PC-9 (cell line): ENCODE measurements at regions not wholly inside any gene's neighbourhood (a gene's known extent, or its start where the extent isn't known, plus 50 kb on each side); places are given as distances from the start of the nearest gene placed in this dataset.
A peak's percentile ranks its signal among the peaks of the same experiment; 100 is the strongest.

Experiments used
- BruUV-seq: library from RNA; stranded (reverse); fragments of 400-500 nt; replicated peaks from 2 replicates; lab custom pipeline; 2021; lab: Mats Ljungman, UMichigan
- CTCF ChIA-PET: fragments of 300-600 bp; sonication (Branson Sonifier 250); formaldehyde crosslinking; loops from one replicate; lab custom pipeline; 2022; ENCODE audit warnings: antibody characterized with exemption; lab: Charles Lee
- POLR2A ChIA-PET: fragments of 300-600 bp; sonication (Branson Sonifier 250); formaldehyde crosslinking; loops from one replicate; lab custom pipeline; 2022; ENCODE audit warnings: antibody characterized with exemption; ENCODE audit not compliant: unreplicated experiment; lab: Charles Lee
- DNase-seq, 2 experiments: peaks; one replicate each; pipeline versions ENCODE4 v3.0.0 to v3.0.0-alpha.2; 2015 to 2022; ENCODE audit warnings: mixed read lengths in 1 of 2
- H2AFZ ChIP-seq: fragments of 200-600 bp; sonication (generic); 2 replicates; pipeline ENCODE4 v1.8.1; 2017; ENCODE audit warnings: antibody characterized with exemption
- H3F3A ChIP-seq: fragments of 200-600 bp; sonication (generic); 2 replicates; pipeline ENCODE4 v1.8.1; 2017; ENCODE audit warnings: antibody characterized with exemption, mild to moderate bottlenecking, low read depth; ENCODE audit not compliant: insufficient read depth
- H3K27ac ChIP-seq: fragments of 200-600 bp; sonication (generic); 2 replicates; pipeline ENCODE4 v1.6.1; 2016; ENCODE audit warnings: mixed run types
- H3K27me3 ChIP-seq: fragments of 200-600 bp; sonication (generic); 2 replicates; pipeline ENCODE4 v1.6.1; 2016; ENCODE audit warnings: low read depth, mixed run types; ENCODE audit not compliant: insufficient read depth
- H3K36me3 ChIP-seq: fragments of 200-600 bp; sonication (generic); 2 replicates; pipeline ENCODE4 v1.6.1; 2016; ENCODE audit warnings: low read depth, mixed run types
- H3K4me1 ChIP-seq: fragments of 200-600 bp; sonication (generic); replicated peaks from 2 replicates; pipeline ENCODE4 v1.6.1; 2016; ENCODE audit warnings: mixed run types; ENCODE audit not compliant: insufficient read depth
- H3K4me2 ChIP-seq: fragments of 200-600 bp; sonication (generic); 2 replicates; pipeline ENCODE4 v1.6.1; 2017; ENCODE audit warnings: mixed run types
- H3K4me3 ChIP-seq: fragments of 200-600 bp; sonication (generic); 2 replicates; pipeline ENCODE4 v1.6.1; 2016; ENCODE audit warnings: mixed run types
- H3K79me2 ChIP-seq: fragments of 200-600 bp; sonication (generic); 2 replicates; pipeline ENCODE4 v1.6.1; 2017; ENCODE audit warnings: low read depth, mixed run types
- H3K9me2 ChIP-seq: fragments of 200-600 bp; sonication (generic); 2 replicates; pipeline ENCODE4 v1.8.1; 2017; ENCODE audit warnings: mild to moderate bottlenecking; ENCODE audit not compliant: insufficient read depth
- H3K9me3 ChIP-seq: fragments of 200-600 bp; sonication (generic); 2 replicates; pipeline ENCODE4 v1.8.1; 2016; ENCODE audit warnings: low read depth; ENCODE audit not compliant: insufficient read depth
- H4K20me1 ChIP-seq: fragments of 200-600 bp; sonication (generic); 2 replicates; pipeline ENCODE4 v1.8.1; 2017; ENCODE audit not compliant: insufficient read depth
- EZH2 ChIP-seq: fragments of 200-600 bp; sonication (generic); IDR thresholded peaks from 2 replicates; pipeline ENCODE4 v1.8.0; 2017; ENCODE audit warnings: antibody characterized with exemption, low read depth
- intact Hi-C: fragments of 100-400 bp; cut with micrococcal nuclease; formaldehyde crosslinking; loops from one replicate; pipeline ENCODE4 v1.10.0; 2022; ENCODE audit not compliant: unreplicated experiment
- TF ChIP-seq, protein P1 (sequence below): fragments of 200-600 bp; sonication (generic); conservative IDR thresholded peaks from 2 replicates; pipeline ENCODE4 v1.6.1; 2017; ENCODE audit warnings: mixed run types, antibody characterized with exemption, mild to moderate bottlenecking, moderate library complexity

DNA sequence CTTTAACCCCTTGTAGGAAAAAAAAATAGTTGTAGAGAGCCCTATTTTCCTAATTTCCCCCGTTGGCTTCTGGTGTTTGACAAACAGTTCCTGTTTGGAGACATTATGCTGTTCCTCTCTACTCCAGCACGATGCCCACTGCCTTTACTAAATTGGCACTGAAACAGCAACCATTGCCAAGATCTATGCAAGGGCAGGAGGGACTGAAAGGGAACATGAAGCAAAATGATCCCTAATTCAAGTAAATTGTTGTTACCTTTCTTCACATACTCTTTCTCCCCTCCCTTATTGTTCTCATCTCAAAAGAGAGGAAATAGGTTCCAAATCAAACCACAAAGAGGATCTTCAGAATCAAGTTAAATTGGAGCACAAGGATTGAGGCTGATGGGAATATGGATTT lies 764.1 kb upstream of the MMS22L start:
- DNase-seq, result no peak
- Histone ChIP-seq H4K20me1 (no peaks in the 10 kb centered on the region; the same call in 1 of the 2 replicates), H3K9me3 (no peaks in the 10 kb centered on the region), H3K27me3 (no peaks in the 10 kb centered on the region), H3K4me3 (no peak overlapping the region), H3K4me2 (no peak overlapping the region), H3K27ac (no peak overlapping the region), H3F3A (no peaks in the 10 kb centered on the region), H3K9me2 (no peaks in the 10 kb centered on the region), H3K36me3 (no peaks in the 10 kb centered on the region), H3K79me2 (no peaks in the 10 kb centered on the region), H2AFZ (no peak overlapping the region), H3K4me1 (no peaks in the 10 kb centered on the region)
- ChIA-PET POLR2A (no interaction called here), CTCF (no interaction called here)
- BruUV-seq, result no TSS peak
- TF ChIP-seq EZH2, result no peak
- TF ChIP-seq, protein P1, sequence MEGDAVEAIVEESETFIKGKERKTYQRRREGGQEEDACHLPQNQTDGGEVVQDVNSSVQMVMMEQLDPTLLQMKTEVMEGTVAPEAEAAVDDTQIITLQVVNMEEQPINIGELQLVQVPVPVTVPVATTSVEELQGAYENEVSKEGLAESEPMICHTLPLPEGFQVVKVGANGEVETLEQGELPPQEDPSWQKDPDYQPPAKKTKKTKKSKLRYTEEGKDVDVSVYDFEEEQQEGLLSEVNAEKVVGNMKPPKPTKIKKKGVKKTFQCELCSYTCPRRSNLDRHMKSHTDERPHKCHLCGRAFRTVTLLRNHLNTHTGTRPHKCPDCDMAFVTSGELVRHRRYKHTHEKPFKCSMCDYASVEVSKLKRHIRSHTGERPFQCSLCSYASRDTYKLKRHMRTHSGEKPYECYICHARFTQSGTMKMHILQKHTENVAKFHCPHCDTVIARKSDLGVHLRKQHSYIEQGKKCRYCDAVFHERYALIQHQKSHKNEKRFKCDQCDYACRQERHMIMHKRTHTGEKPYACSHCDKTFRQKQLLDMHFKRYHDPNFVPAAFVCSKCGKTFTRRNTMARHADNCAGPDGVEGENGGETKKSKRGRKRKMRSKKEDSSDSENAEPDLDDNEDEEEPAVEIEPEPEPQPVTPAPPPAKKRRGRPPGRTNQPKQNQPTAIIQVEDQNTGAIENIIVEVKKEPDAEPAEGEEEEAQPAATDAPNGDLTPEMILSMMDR, result no peak
- intact Hi-C loops, result loop anchor here (10.0 kb wide), 1 partner anchor 798 kb away; no protein-coding TSS in a partner anchor

DNA sequence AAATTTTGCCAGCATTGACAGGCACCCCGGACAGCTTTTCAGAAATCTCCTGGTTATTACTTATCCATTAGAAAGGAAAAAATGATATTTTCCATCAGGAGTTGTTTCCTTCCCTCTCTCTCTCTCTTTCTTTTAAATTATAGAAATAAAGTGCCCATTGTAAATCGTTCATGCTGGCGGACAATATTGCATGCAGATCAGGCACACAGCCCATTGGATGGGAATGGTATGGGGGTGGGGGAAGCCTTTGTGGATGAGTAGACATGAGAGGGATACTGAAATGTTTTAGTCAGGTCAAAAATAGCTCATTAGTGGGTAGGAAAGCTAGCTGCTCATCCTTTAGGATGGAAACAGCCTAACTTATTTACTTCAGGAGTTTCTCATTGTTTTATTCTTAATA lies 764.9 kb upstream of the MMS22L start:
- H3K9me3 ChIP-seq, result no peaks in the 10 kb centered on the region
- no peak overlapping the region for H3K4me3 ChIP-seq
- no peak for DNase-seq
- H3K27me3 ChIP-seq, result no peaks in the 10 kb centered on the region
- TF ChIP-seq EZH2, result no peak
- TF ChIP-seq, protein P1, result no peak
- no peaks in the 10 kb centered on the region; the same call in 1 of the 2 replicates for H4K20me1 ChIP-seq
- no peaks in the 10 kb centered on the region for H3K36me3 ChIP-seq
- H3K9me2 ChIP-seq, result no peaks in the 10 kb centered on the region
- no TSS peak for BruUV-seq
- POLR2A ChIA-PET, result no interaction called here
- no peak overlapping the region for H2AFZ ChIP-seq
- H3K27ac ChIP-seq, result no peak overlapping the region
- intact Hi-C loops, result loop anchor here (10.0 kb wide), 1 partner anchor 797 kb away; no protein-coding TSS in a partner anchor
- H3K4me2 ChIP-seq, result no peak overlapping the region
- H3F3A ChIP-seq, result no peaks in the 10 kb centered on the region
- H3K4me1 ChIP-seq, result no peaks in the 10 kb centered on the region
- CTCF ChIA-PET, result no interaction called here
- H3K79me2 ChIP-seq, result no peaks in the 10 kb centered on the region

DNA sequence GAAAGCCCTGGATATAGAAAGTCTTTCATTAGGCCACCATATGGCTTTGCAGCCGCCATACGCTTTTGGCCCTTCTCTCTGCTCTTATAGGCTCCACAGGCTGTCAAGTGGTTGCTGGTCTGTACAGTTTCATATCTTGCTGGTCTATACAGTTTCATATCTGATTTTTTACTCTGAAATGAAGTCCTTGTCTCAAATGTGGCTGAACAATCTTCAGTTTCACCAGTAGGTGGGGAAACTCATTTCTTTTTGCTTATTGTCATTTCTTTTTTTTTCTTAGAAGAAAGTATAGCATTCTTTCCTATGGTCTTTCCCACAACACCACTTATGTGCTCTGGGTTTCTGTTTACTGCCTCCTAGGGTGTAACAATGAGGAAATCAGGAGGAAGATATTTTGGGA lies 771.4 kb upstream of the MMS22L start:
- Histone ChIP-seq H3K4me1 (no peaks in the 10 kb centered on the region), H3K4me2 (no peak overlapping the region), H3K9me2 (no peaks in the 10 kb centered on the region), H3K27me3 (no peaks in the 10 kb centered on the region), H3K27ac (no peak overlapping the region), H3F3A (no peaks in the 10 kb centered on the region), H3K4me3 (no peak overlapping the region), H3K79me2 (no peaks in the 10 kb centered on the region), H2AFZ (no peak overlapping the region), H3K9me3 (no peaks in the 10 kb centered on the region), H4K20me1 (no peaks in the 10 kb centered on the region), H3K36me3 (no peaks in the 10 kb centered on the region)
- no peak for TF ChIP-seq EZH2
- TF ChIP-seq, protein P1, result peak; percentile 60
- CTCF ChIA-PET, result no interaction called here
- BruUV-seq, result no TSS peak
- POLR2A ChIA-PET, result no interaction called here
- no peak for DNase-seq
- intact Hi-C loops, result loop anchor here (10.0 kb wide), 1 partner anchor 1070 kb away; no protein-coding TSS in a partner anchor
